ENCODE measurements at regions not wholly inside any gene's neighbourhood (a gene's known extent, or its start where the extent isn't known, plus 50 kb on each side); places are given as distances from the start of the nearest gene placed in this dataset.

DNA sequence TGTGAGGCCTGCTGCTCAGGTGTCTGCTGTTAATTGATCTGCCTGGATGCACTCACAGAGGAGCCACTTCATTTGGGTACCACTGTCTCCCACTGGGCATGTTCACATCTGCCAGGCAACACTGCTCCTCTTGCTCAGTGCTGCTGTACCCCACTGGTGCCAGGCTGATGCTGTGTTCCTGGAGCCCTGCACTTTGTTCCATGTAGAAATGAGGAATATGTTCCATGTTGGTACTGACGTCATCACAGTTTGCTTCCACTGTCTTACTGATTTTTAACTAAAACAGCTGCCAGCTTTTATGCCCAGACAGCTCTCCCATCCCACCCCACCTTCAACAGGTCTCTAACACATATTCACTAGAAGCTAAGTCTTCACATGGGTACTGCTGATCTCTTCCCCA lies 355.7 kb downstream of the LRRC70 start (continued):
- no peak for TF ChIP-seq POU2F2 (IDR thresholded peaks at IDR 0.05; ENCODE audit: borderline replicate concordance, low read depth, low read length)
- TF ChIP-seq ZBTB40 (IDR thresholded peaks at IDR 0.05; ENCODE audit: borderline replicate concordance) = no peak

GRCh38 chr5:62933261-62933660 lies 354.6 kb downstream of the LRRC70 start:
- Histone ChIP-seq H3K27me3 (replicated peaks in 1 of 2; ENCODE audit: control insufficient read depth in 2 of 2, insufficient read depth in 2 of 2, low read length in 1 of 2) (no peaks in the 10 kb centered on the region), H3K4me3 (no peak overlapping the region), H3K36me3 (ENCODE audit: control insufficient read depth in 2 of 2, insufficient read depth in 2 of 2, low read length in 1 of 2) (no peaks in the 10 kb centered on the region), H3K79me2 (ENCODE audit: control insufficient read depth, insufficient read depth, low read length) (no peaks in the 10 kb centered on the region), H3K4me1 (ENCODE audit: control insufficient read depth, insufficient read depth, low read length) (no peaks in the 10 kb centered on the region), H2AFZ (ENCODE audit: control insufficient read depth, low read depth, low read length) (no peak overlapping the region), H3K4me2 (ENCODE audit: control insufficient read depth, insufficient read depth) (no peak overlapping the region), H3K27ac (ENCODE audit: control insufficient read depth, insufficient read depth) (no peak overlapping the region), H4K20me1 (ENCODE audit: control insufficient read depth, insufficient read depth) (no peaks in the 10 kb centered on the region), H3K9me3 (replicated peaks; ENCODE audit: control insufficient read depth, insufficient read depth, low read length) (no peaks in the 10 kb centered on the region), H3K9ac (ENCODE audit: control insufficient read depth, insufficient read depth, low read length) (no peak overlapping the region)
- DNase-seq (ENCODE audit: low read depth, low spot score) (no peak), FAIRE-seq (no peak), ATAC-seq (no peak)
- ChIA-PET CTCF (no interaction called here), RAD21 (ENCODE audit: unreplicated experiment) (no interaction called here), POLR2A (no interaction called here), SMC1A (ENCODE audit: uncharacterized antibody, unreplicated experiment) (no interaction called here)
- TF ChIP-seq CREB1 (IDR thresholded peaks at IDR 0.05; ENCODE audit: low read depth) (no peak), NR2C2 (IDR thresholded peaks at IDR 0.05; ENCODE audit: borderline replicate concordance, control insufficient read depth, insufficient read length, low read depth) (no peak), JUND (IDR thresholded peaks at IDR 0.05; ENCODE audit: low read depth, low read length) (no peak), YBX1 (IDR thresholded peaks at IDR 0.05) (no peak)
- TF ChIP-seq, protein P1, sequence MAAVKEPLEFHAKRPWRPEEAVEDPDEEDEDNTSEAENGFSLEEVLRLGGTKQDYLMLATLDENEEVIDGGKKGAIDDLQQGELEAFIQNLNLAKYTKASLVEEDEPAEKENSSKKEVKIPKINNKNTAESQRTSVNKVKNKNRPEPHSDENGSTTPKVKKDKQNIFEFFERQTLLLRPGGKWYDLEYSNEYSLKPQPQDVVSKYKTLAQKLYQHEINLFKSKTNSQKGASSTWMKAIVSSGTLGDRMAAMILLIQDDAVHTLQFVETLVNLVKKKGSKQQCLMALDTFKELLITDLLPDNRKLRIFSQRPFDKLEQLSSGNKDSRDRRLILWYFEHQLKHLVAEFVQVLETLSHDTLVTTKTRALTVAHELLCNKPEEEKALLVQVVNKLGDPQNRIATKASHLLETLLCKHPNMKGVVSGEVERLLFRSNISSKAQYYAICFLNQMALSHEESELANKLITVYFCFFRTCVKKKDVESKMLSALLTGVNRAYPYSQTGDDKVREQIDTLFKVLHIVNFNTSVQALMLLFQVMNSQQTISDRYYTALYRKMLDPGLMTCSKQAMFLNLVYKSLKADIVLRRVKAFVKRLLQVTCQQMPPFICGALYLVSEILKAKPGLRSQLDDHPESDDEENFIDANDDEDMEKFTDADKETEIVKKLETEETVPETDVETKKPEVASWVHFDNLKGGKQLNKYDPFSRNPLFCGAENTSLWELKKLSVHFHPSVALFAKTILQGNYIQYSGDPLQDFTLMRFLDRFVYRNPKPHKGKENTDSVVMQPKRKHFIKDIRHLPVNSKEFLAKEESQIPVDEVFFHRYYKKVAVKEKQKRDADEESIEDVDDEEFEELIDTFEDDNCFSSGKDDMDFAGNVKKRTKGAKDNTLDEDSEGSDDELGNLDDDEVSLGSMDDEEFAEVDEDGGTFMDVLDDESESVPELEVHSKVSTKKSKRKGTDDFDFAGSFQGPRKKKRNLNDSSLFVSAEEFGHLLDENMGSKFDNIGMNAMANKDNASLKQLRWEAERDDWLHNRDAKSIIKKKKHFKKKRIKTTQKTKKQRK (IDR thresholded peaks at IDR 0.05; ENCODE audit: low read depth, low read length) = no peak
- TF ChIP-seq, protein P2, sequence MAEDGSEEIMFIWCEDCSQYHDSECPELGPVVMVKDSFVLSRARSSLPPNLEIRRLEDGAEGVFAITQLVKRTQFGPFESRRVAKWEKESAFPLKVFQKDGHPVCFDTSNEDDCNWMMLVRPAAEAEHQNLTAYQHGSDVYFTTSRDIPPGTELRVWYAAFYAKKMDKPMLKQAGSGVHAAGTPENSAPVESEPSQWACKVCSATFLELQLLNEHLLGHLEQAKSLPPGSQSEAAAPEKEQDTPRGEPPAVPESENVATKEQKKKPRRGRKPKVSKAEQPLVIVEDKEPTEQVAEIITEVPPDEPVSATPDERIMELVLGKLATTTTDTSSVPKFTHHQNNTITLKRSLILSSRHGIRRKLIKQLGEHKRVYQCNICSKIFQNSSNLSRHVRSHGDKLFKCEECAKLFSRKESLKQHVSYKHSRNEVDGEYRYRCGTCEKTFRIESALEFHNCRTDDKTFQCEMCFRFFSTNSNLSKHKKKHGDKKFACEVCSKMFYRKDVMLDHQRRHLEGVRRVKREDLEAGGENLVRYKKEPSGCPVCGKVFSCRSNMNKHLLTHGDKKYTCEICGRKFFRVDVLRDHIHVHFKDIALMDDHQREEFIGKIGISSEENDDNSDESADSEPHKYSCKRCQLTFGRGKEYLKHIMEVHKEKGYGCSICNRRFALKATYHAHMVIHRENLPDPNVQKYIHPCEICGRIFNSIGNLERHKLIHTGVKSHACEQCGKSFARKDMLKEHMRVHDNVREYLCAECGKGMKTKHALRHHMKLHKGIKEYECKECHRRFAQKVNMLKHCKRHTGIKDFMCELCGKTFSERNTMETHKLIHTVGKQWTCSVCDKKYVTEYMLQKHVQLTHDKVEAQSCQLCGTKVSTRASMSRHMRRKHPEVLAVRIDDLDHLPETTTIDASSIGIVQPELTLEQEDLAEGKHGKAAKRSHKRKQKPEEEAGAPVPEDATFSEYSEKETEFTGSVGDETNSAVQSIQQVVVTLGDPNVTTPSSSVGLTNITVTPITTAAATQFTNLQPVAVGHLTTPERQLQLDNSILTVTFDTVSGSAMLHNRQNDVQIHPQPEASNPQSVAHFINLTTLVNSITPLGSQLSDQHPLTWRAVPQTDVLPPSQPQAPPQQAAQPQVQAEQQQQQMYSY (CRISPR knock-in tag; IDR thresholded peaks at IDR 0.05) = no peak
- in situ Hi-C loops (cut with MboI) = no loop called here
- WGBS (ENCODE audit: insufficient coverage, insufficient replicate concordance, low lambda C conversion rate, missing lambda C conversion rate) = 32% methylated on average over 3 of the region's 3 CpGs
- intact Hi-C loops (cut with micrococcal nuclease; ENCODE audit: unreplicated experiment) = no loop called here
- no TSS peak for BruUV-seq (replicated peaks)

Measured in GM12878 (cell line).